CD4-positive, alpha-beta T cell (primary cell): ENCODE measurements at regions not wholly inside any gene's neighbourhood (a gene's known extent, or its start where the extent isn't known, plus 50 kb on each side); places are given as distances from the start of the nearest gene placed in this dataset.

Experiments used
- ATAC-seq: fragments of 200-7000 bp; cut with Tn5 transposase; one replicate; pipeline ENCODE4 v1.10.0; 2022; ENCODE audit warnings: mild to moderate bottlenecking; ENCODE audit not compliant: poor library complexity
- CTCF ChIA-PET: fragments of 350-600 bp; sonication (Branson Sonifier 250); formaldehyde crosslinking; loops from one replicate; lab custom pipeline; 2021; ENCODE audit warnings: antibody characterized with exemption, inconsistent platforms; lab: Charles Lee
- POLR2A ChIA-PET: fragments of 350-600 bp; sonication (Branson Sonifier 250); formaldehyde crosslinking; loops from one replicate; lab custom pipeline; 2021; ENCODE audit warnings: antibody characterized with exemption, inconsistent platforms; lab: Charles Lee
- DNase-seq, 14 experiments: peaks; one replicate each; pipeline ENCODE4 v3.0.0-alpha.2; 2013 to 2020; ENCODE audit warnings: mixed read lengths in 2 of 14
- H3K27ac ChIP-seq, 2 donors: one replicate each; pipeline versions ENCODE4 v1.5.1 to v1.7.0; 2013; ENCODE audit warnings: low read length in 2 of 2, low read depth in 1 of 2, mild to moderate bottlenecking in 1 of 2
- H3K27me3 ChIP-seq, 2 experiments: 1 replicate in 1 of 2; 2 replicates in 1 of 2; pipeline versions ENCODE4 v1.6.1 to v1.7.0; 2013; ENCODE audit warnings: low read length in 2 of 2, control low read depth in 1 of 2, mild to moderate bottlenecking in 1 of 2, moderate library complexity in 1 of 2; ENCODE audit not compliant: insufficient read depth in 2 of 2, control insufficient read depth in 1 of 2
- H3K36me3 ChIP-seq: one replicate; pipeline ENCODE4 v1.6.1; 2013; ENCODE audit warnings: low read length, control low read depth; ENCODE audit not compliant: insufficient read depth
- H3K4me1 ChIP-seq: one replicate; pipeline ENCODE4 v1.6.1; 2013; ENCODE audit warnings: low read length, control low read depth; ENCODE audit not compliant: insufficient read depth
- H3K4me3 ChIP-seq: one replicate; pipeline ENCODE4 v1.5.1; 2013; ENCODE audit warnings: mild to moderate bottlenecking, low read length, moderate library complexity
- H3K9me3 ChIP-seq, 2 experiments: 1 replicate in 1 of 2; 2 replicates in 1 of 2; pipeline versions ENCODE4 v1.6.1 to v1.7.0; 2013; ENCODE audit warnings: low read length in 2 of 2, mild to moderate bottlenecking in 2 of 2, control low read depth in 1 of 2, moderate library complexity in 1 of 2; ENCODE audit not compliant: control insufficient read depth in 1 of 2, insufficient read depth in 1 of 2
- H3K27ac Mint-ChIP-seq: one replicate; pipeline ENCODE4 v1.8.0; 2020; ENCODE audit warnings: mixed read lengths
- H3K27me3 Mint-ChIP-seq: one replicate; pipeline ENCODE4 v1.8.0; 2021; ENCODE audit warnings: mixed read lengths
- H3K36me3 Mint-ChIP-seq: one replicate; pipeline ENCODE4 v1.8.0; 2021; ENCODE audit warnings: low read depth, mixed read lengths
- H3K4me1 Mint-ChIP-seq: one replicate; pipeline ENCODE4 v1.8.0; 2021; ENCODE audit warnings: low read depth, mixed read lengths
- H3K4me3 Mint-ChIP-seq: one replicate; pipeline ENCODE4 v1.8.0; 2020; ENCODE audit warnings: mild to moderate bottlenecking, mixed read lengths
- H3K9me3 Mint-ChIP-seq: one replicate; pipeline ENCODE4 v1.8.0; 2020; ENCODE audit warnings: mixed read lengths
- intact Hi-C, 2 experiments: fragments of 100-400 bp; cut with DNase I in 1 of 2; cut with micrococcal nuclease in 1 of 2; formaldehyde crosslinking; loops; one replicate each; pipeline versions ENCODE4 v1.15.1 to v1.9.0; 2023 to 2025; cut with DNase I, micrococcal nuclease
- TF ChIP-seq, protein P1 (sequence below): fragments of 200-600 bp; IDR thresholded peaks from one replicate; pipeline ENCODE4 v1.8.0; 2022; ENCODE audit warnings: antibody characterized with exemption, mild to moderate bottlenecking

DNA sequence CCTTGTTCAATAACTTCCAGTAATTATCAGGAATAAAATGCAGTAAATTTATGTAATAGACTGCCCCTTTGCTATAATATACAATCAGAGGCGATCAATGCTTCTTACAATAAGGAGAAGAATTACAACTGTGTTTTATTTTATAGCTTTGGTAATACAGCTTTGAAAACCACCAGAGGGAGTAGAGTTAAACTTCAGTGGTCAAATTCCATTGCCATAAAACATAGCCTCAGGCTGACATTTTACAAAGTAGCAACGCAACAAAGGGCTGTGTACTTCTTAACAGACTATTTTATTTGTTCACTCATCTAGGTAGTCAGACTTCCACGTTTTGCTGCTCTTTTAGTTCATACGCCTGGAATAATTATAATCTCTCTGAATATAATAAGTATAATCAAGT is 58.5 kb downstream of the TEX13C start:
- Mint-ChIP-seq H3K4me3 (no peak overlapping the region), H3K4me1 (no peaks in the 10 kb centered on the region), H3K27ac (no peak overlapping the region), H3K9me3 (no peaks in the 10 kb centered on the region), H3K36me3 (no peaks in the 10 kb centered on the region), H3K27me3 (no peaks in the 10 kb centered on the region)
- ChIA-PET CTCF (no interaction called here), POLR2A (no interaction called here)
- ATAC-seq (no peak), DNase-seq (no peak)
- Histone ChIP-seq H3K36me3 (no peaks in the 10 kb centered on the region), H3K27me3 (no peaks in the 10 kb centered on the region), H3K4me1 (no peaks in the 10 kb centered on the region), H3K27ac (no peak overlapping the region), H3K9me3 (no peaks in the 10 kb centered on the region), H3K4me3 (no peak overlapping the region)
- intact Hi-C loops, result no loop called here
- TF ChIP-seq, protein P1, sequence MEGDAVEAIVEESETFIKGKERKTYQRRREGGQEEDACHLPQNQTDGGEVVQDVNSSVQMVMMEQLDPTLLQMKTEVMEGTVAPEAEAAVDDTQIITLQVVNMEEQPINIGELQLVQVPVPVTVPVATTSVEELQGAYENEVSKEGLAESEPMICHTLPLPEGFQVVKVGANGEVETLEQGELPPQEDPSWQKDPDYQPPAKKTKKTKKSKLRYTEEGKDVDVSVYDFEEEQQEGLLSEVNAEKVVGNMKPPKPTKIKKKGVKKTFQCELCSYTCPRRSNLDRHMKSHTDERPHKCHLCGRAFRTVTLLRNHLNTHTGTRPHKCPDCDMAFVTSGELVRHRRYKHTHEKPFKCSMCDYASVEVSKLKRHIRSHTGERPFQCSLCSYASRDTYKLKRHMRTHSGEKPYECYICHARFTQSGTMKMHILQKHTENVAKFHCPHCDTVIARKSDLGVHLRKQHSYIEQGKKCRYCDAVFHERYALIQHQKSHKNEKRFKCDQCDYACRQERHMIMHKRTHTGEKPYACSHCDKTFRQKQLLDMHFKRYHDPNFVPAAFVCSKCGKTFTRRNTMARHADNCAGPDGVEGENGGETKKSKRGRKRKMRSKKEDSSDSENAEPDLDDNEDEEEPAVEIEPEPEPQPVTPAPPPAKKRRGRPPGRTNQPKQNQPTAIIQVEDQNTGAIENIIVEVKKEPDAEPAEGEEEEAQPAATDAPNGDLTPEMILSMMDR, result no peak

DNA sequence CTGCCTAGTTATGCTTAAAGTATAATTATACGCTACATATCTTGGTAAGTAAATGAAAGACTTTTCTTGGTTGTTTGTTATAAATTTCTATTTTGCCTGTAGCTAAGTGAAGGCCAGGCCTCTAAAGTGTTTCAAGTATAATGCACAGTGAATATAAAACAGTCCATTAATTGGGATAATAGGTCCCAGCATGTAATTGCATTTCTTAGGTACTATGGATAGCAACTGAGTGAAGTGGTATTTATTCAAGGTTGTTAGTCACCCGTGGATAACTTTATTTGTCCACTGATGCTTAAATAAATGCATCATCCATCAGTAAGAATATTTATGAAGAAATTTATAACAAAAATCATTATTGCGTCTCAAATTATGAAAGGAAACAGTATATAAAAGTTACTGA is 59.1 kb downstream of the TEX13C start:
- POLR2A ChIA-PET, result no interaction called here
- DNase-seq, result no peak
- TF ChIP-seq, protein P1, result no peak
- no peaks in the 10 kb centered on the region for H3K27me3 ChIP-seq
- Mint-ChIP-seq H3K9me3 (no peaks in the 10 kb centered on the region), H3K27ac (no peak overlapping the region), H3K4me1 (no peaks in the 10 kb centered on the region), H3K36me3 (no peaks in the 10 kb centered on the region), H3K27me3 (no peaks in the 10 kb centered on the region), H3K4me3 (no peak overlapping the region)
- no peaks in the 10 kb centered on the region for H3K36me3 ChIP-seq
- no peak overlapping the region for H3K4me3 ChIP-seq
- intact Hi-C loops, result no loop called here
- no peak for ATAC-seq
- no peaks in the 10 kb centered on the region for H3K9me3 ChIP-seq
- no peak overlapping the region for H3K27ac ChIP-seq
- CTCF ChIA-PET, result no interaction called here
- no peaks in the 10 kb centered on the region for H3K4me1 ChIP-seq

DNA sequence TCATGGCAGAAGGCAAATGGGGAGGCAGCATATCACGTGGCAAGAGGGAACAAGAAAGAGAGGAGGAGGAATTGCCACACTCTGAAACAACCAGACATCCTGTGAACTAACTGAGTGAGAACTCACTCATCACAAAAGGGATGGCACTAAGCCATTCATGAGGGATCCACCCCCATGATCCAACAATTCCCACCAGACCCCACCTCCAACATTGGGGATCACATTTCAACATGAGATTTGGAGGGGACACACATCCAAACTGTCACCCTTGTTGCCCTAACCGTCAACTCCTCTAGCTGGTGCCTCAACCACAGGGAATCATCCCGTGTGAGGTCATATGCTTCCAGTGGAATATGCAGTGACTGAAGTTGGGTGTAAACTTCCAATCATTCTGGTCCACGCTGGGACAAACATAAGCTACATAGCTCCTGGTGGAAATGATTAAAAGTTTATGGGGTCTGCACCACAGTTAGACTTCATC is 62.5 kb downstream of the TEX13C start:
- Histone ChIP-seq H3K27me3 (no peaks in the 10 kb centered on the region), H3K4me1 (no peaks in the 10 kb centered on the region), H3K36me3 (no peaks in the 10 kb centered on the region), H3K9me3 (no peaks in the 10 kb centered on the region), H3K4me3 (no peak overlapping the region), H3K27ac (no peak overlapping the region)
- DNase-seq (no peak), ATAC-seq (no peak)
- intact Hi-C loops, result no loop called here
- Mint-ChIP-seq H3K4me3 (no peak overlapping the region), H3K36me3 (no peaks in the 10 kb centered on the region), H3K27me3 (no peaks in the 10 kb centered on the region), H3K9me3 (no peaks in the 10 kb centered on the region), H3K4me1 (no peaks in the 10 kb centered on the region), H3K27ac (no peak overlapping the region)
- TF ChIP-seq, protein P1, result no peak
- CTCF ChIA-PET, result no interaction called here
- POLR2A ChIA-PET, result no interaction called here
